Neural cell (in vitro differentiated cells): ENCODE measurements at regions not wholly inside any gene's neighbourhood (a gene's known extent, or its start where the extent isn't known, plus 50 kb on each side); places are given as distances from the start of the nearest gene placed in this dataset.

Experiments
- REST ChIP-seq: IDR thresholded peaks from 2 replicates; pipeline ENCODE4 v1.6.1; 2012; ENCODE audit warnings: borderline replicate concordance
- SMC3 ChIP-seq: fragments of 450-650 bp; conservative IDR thresholded peaks from 2 replicates; pipeline ENCODE4 v1.6.1; 2014; ENCODE audit warnings: antibody characterized with exemption, mild to moderate bottlenecking, moderate library complexity; ENCODE audit not compliant: poor library complexity
- TF ChIP-seq, protein P1 (sequence below): fragments of 450-650 bp; IDR thresholded peaks from 2 replicates; pipeline ENCODE4 v1.5.1; 2014; ENCODE audit warnings: antibody characterized with exemption, mild to moderate bottlenecking, moderate library complexity; ENCODE audit not compliant: poor library complexity, severe bottlenecking

DNA sequence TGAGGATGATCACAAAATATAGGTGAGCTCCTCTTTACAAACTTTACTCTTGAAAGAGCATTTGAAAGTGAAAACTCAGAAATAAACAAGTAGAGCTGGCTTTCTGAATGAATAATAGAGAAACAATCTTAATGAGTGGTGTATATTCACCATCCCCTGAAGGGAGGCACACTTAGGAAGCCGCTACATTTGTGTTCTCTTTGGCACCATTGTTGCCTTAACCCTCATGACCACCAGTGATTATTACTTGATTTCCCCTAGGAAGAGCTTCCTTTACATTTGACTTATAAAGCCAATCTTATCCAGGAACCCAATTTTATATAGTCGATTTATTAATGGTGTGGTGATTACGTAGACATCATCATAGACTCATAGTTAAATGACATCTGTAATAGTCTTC lies 883.9 kb downstream of the TBL1XR1 start:
- TF ChIP-seq REST, result no peak
- TF ChIP-seq, protein P1, sequence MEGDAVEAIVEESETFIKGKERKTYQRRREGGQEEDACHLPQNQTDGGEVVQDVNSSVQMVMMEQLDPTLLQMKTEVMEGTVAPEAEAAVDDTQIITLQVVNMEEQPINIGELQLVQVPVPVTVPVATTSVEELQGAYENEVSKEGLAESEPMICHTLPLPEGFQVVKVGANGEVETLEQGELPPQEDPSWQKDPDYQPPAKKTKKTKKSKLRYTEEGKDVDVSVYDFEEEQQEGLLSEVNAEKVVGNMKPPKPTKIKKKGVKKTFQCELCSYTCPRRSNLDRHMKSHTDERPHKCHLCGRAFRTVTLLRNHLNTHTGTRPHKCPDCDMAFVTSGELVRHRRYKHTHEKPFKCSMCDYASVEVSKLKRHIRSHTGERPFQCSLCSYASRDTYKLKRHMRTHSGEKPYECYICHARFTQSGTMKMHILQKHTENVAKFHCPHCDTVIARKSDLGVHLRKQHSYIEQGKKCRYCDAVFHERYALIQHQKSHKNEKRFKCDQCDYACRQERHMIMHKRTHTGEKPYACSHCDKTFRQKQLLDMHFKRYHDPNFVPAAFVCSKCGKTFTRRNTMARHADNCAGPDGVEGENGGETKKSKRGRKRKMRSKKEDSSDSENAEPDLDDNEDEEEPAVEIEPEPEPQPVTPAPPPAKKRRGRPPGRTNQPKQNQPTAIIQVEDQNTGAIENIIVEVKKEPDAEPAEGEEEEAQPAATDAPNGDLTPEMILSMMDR, result no peak
- no peak for TF ChIP-seq SMC3
